OCI-LY1 (cell line): ENCODE measurements at regions not wholly inside any gene's neighbourhood (a gene's known extent, or its start where the extent isn't known, plus 50 kb on each side); places are given as distances from the start of the nearest gene placed in this dataset.

ENCODE experiments used
- H2AFZ ChIP-seq: fragments of 200-600 bp; sonication (generic), shearing (Covaris generic); 2 replicates; pipeline ENCODE4 v1.6.0; 2014; ENCODE audit warnings: antibody characterized with exemption, mild to moderate bottlenecking, low read length
- H3F3A ChIP-seq: fragments of 200-600 bp; sonication (generic), shearing (Covaris generic); 2 replicates; pipeline ENCODE4 v1.6.0; 2014; ENCODE audit warnings: mild to moderate bottlenecking, antibody characterized with exemption, low read length, moderate library complexity; ENCODE audit not compliant: insufficient read depth
- H3K27ac ChIP-seq: fragments of 200-600 bp; sonication (generic); 2 replicates; pipeline ENCODE4 v1.5.1; 2014; ENCODE audit warnings: low read length, mixed run types, mild to moderate bottlenecking, low read depth; ENCODE audit not compliant: poor library complexity, severe bottlenecking
- H3K27me3 ChIP-seq: fragments of 200-600 bp; sonication (generic); 2 replicates; pipeline ENCODE4 v1.6.0; 2014; ENCODE audit warnings: antibody characterized with exemption, mild to moderate bottlenecking, low read length, moderate library complexity; ENCODE audit not compliant: insufficient read depth
- H3K36me3 ChIP-seq: fragments of 200-600 bp; sonication (generic); 2 replicates; pipeline ENCODE4 v1.6.1; 2014; ENCODE audit warnings: mild to moderate bottlenecking, antibody characterized with exemption, low read length, moderate library complexity, mixed read lengths; ENCODE audit not compliant: insufficient read depth
- H3K4me1 ChIP-seq: fragments of 200-600 bp; sonication (generic); 2 replicates; pipeline ENCODE4 v1.5.1; 2014; ENCODE audit warnings: mild to moderate bottlenecking, low read length, moderate library complexity; ENCODE audit not compliant: insufficient read depth, severe bottlenecking
- H3K4me2 ChIP-seq: fragments of 200-600 bp; sonication (generic), shearing (Covaris generic); 2 replicates; pipeline ENCODE4 v1.6.1; 2014; ENCODE audit warnings: low read length
- H3K4me3 ChIP-seq: fragments of 200-600 bp; sonication (generic); 2 replicates; pipeline ENCODE4 v1.5.1; 2014; ENCODE audit warnings: low read length, low read depth, mild to moderate bottlenecking, mixed read lengths; ENCODE audit not compliant: poor library complexity, severe bottlenecking
- H3K79me2 ChIP-seq: fragments of 200-600 bp; shearing (Covaris generic); 2 replicates; pipeline ENCODE4 v1.6.1; 2016; ENCODE audit warnings: mixed run types, low read length, mixed read lengths; ENCODE audit not compliant: insufficient read depth
- H3K9ac ChIP-seq: fragments of 200-600 bp; sonication (generic), shearing (Covaris generic); 2 replicates; pipeline ENCODE4 v1.6.1; 2014; ENCODE audit warnings: mild to moderate bottlenecking, low read length, mixed read lengths
- H3K9me2 ChIP-seq: fragments of 200-600 bp; sonication (generic), shearing (Covaris generic); 2 replicates; pipeline ENCODE4 v1.6.1; 2014; ENCODE audit warnings: low read depth, mild to moderate bottlenecking, low read length, mixed read lengths
- H3K9me3 ChIP-seq: fragments of 200-600 bp; shearing (Covaris generic); 2 replicates; pipeline ENCODE4 v1.6.1; 2014; ENCODE audit warnings: low read length, mixed read lengths
- H4K20me1 ChIP-seq: fragments of 200-600 bp; sonication (generic), shearing (Covaris generic); 2 replicates; pipeline ENCODE4 v1.6.0; 2016; ENCODE audit warnings: mild to moderate bottlenecking, low read length; ENCODE audit not compliant: insufficient read depth
- CTCF ChIP-seq: fragments of 200-600 bp; sonication (generic), shearing (Covaris generic); IDR thresholded peaks from 2 replicates; pipeline ENCODE4 v1.5.1; 2017; ENCODE audit warnings: mild to moderate bottlenecking, antibody characterized with exemption, low read length, moderate library complexity, mixed read lengths
- EZH2 ChIP-seq: fragments of 200-600 bp; sonication (generic), shearing (Covaris generic); IDR thresholded peaks from 2 replicates; pipeline ENCODE4 v1.8.0; 2017; ENCODE audit warnings: borderline replicate concordance, mixed run types, mild to moderate bottlenecking, antibody characterized with exemption, low read length, moderate library complexity, mixed read lengths

DNA sequence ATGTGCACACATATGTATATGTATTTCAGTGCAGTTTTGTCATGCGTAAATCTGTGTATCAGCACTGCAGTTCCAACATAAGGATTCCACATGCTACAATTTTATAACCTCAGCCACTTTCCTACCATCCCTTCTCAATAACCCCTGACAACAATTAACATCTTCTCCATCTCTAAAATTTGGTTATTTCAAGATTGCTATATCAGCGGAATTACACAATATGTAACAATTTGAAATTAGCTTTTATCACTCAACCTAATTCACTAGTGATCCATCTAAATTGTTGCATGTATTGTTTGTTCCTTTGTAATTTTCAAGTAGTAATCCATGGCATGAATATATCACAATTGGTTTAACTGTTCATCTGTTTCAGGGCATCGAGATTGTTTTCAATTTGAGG, 511.3 kb downstream of the HAO1 start:
- no peak for TF ChIP-seq EZH2
- no peak for TF ChIP-seq CTCF
- Histone ChIP-seq H3K36me3 (no peaks in the 10 kb centered on the region), H3K27ac (no peak overlapping the region), H3K4me3 (no peak overlapping the region), H3K9me3 (no peaks in the 10 kb centered on the region), H3K4me1 (no peaks in the 10 kb centered on the region), H3K9ac (no peak overlapping the region), H3K27me3 (no peaks in the 10 kb centered on the region), H3K4me2 (no peak overlapping the region), H3K79me2 (no peaks in the 10 kb centered on the region), H3K9me2 (no peaks in the 10 kb centered on the region), H2AFZ (no peak overlapping the region), H3F3A (no peaks in the 10 kb centered on the region), H4K20me1 (no peaks in the 10 kb centered on the region)

DNA sequence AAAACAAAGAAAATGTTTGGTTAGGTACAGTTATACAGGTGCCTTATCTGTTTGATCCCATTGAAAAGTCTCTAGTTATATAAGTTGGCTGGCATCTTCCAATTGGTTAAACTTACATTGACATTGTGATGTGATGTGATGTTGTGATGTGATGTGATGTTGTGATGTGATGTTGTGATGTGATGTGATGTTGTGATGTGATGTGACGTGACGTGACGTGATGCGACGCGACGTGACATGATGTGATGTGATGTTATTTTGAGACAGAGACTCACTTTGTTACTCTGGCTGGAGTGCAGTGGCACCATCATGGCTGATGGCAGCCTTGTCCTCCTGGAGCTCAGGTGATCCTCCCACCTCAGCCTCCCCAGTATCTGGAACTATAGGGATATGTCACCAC, 507.6 kb downstream of the HAO1 start:
- H3K4me3 ChIP-seq, result no peak overlapping the region
- no peak overlapping the region for H3K27ac ChIP-seq
- H3K9me2 ChIP-seq, result no peaks in the 10 kb centered on the region
- no peak overlapping the region for H2AFZ ChIP-seq
- no peak overlapping the region for H3K4me2 ChIP-seq
- H3F3A ChIP-seq, result no peaks in the 10 kb centered on the region
- no peaks in the 10 kb centered on the region for H3K27me3 ChIP-seq
- H4K20me1 ChIP-seq, result no peaks in the 10 kb centered on the region
- H3K36me3 ChIP-seq, result no peaks in the 10 kb centered on the region
- H3K9ac ChIP-seq, result no peak overlapping the region
- no peaks in the 10 kb centered on the region for H3K4me1 ChIP-seq
- H3K9me3 ChIP-seq, result no peaks in the 10 kb centered on the region
- no peak for TF ChIP-seq CTCF
- no peak for TF ChIP-seq EZH2
- H3K79me2 ChIP-seq, result no peaks in the 10 kb centered on the region

DNA sequence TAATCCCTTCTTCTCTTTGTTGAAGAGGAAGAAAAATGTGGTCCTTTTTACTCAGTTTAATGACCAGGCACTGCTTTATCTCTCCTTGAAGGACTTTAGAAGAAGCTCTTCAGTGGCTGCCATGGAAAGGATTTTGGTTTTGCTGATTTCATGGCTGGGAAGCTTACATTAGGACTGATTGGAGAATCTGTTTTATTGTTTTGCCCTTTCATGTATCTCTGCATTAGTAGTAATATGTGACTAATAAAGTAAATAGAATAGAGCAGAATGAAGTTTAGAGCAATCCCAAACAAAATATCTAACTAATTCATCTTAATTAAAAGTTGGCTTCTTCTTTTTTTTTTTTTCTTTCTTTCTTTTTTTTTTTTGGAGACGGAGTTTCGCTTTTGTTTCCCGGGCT, 502.9 kb downstream of the HAO1 start:
- TF ChIP-seq CTCF, result no peak
- TF ChIP-seq EZH2, result no peak
- no peak overlapping the region for H3K9ac ChIP-seq
- H3K4me2 ChIP-seq, result no peak overlapping the region
- H2AFZ ChIP-seq, result no peak overlapping the region
- no peaks in the 10 kb centered on the region for H3K27me3 ChIP-seq
- no peaks in the 10 kb centered on the region for H3K79me2 ChIP-seq
- no peaks in the 10 kb centered on the region for H3F3A ChIP-seq
- no peak overlapping the region for H3K27ac ChIP-seq
- H3K9me2 ChIP-seq, result no peaks in the 10 kb centered on the region
- H4K20me1 ChIP-seq, result no peaks in the 10 kb centered on the region
- H3K4me1 ChIP-seq, result no peaks in the 10 kb centered on the region
- no peaks in the 10 kb centered on the region for H3K9me3 ChIP-seq
- no peaks in the 10 kb centered on the region for H3K36me3 ChIP-seq
- no peak overlapping the region for H3K4me3 ChIP-seq
